ENCODE measurements at regions not wholly inside any gene's neighbourhood (a gene's known extent, or its start where the extent isn't known, plus 50 kb on each side); places are given as distances from the start of the nearest gene placed in this dataset.

- in situ Hi-C loops (cut with MboI; ENCODE audit: low sequenced_read_pairs), result no loop called here
These were observed 854.1 kb downstream of the MAT2B start for GRCh38 chr5:164359260-164360255.

DNA sequence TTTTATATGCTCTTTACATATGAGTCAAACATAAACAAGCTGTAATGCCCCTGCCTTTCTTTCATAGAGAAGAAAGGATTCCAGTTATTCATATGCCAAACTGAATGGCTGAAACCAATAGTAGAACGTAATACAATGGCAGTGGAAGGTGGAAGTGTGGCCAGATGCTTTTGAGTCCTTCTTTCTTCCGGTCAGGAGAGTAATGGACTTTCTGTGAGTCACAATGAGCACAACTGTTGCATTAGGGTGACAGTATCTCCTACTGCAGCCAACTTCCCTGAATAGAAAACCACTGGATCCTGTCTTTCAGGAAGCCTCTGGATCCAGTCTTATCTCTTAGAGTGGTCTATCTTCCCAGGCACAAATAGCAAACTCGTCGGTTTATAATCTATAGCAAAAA is 855.2 kb downstream of the MAT2B start:
- in situ Hi-C loops (cut with MboI; ENCODE audit: low sequenced_read_pairs), result no loop called here

DNA sequence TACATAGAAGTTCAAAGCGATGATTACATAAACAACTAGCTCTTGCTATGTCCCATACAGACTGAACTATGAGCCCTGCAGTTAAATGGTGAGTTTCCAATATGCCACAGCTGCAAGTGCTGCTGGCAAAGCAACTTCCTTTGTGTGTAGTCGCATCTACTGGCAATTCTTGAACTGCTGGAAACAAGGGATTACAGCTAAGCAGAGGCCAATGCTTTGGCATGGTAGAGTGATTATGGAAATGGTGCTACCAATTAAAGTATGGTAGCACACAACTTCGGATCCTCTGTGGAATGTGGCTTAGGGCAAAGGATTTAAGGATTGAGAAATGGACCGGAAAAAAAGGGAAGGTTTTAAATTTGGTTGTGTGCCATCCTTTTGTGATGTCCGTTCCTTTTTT is 856.6 kb downstream of the MAT2B start:
- in situ Hi-C loops (cut with MboI; ENCODE audit: low sequenced_read_pairs), result no loop called here

GRCh38 chr5:164362835-164363234 is 857.4 kb downstream of the MAT2B start:
- in situ Hi-C loops (cut with MboI; ENCODE audit: low sequenced_read_pairs), result no loop called here

- in situ Hi-C loops (cut with MboI; ENCODE audit: low sequenced_read_pairs), result no loop called here
These were observed 859.1 kb downstream of the MAT2B start for GRCh38 chr5:164364237-164365208.

DNA sequence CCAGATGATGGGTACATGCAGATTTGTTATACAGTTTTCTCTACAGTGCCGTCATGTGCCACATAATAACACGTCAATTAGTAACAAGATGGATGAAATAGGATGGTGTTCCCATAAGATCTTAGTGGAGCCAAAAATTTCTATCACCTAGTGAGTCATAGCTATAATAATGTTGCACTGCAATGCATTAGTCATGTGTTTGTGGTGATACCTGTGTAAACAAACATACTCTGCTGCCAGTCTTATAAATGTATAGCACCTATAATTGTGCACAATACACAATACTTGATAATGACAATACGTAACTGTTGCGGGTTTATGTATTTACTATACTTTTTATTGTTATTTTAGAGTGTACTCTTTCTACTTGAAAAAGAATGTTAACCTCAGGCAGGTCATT is 865.4 kb downstream of the MAT2B start:
- in situ Hi-C loops (cut with MboI; ENCODE audit: low sequenced_read_pairs), result no loop called here

DNA sequence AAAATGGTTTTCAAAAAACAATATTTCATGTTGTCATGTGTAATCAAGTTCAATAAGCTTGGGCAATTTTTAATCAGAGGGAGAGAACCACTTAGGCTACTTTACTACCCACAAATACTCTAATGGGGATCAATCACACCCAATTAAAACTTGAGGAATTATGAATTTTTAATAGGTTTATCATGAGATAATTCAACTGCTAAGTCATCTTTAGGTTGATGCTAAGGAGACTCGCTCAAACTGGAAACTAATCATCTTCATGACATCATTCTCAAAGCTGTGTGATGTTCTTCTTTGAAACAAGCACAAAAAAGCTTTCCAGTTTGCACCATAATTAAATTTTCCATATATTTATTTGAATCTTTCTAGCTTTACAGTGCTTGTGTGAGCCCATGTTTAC is 867.5 kb downstream of the MAT2B start:
- in situ Hi-C loops (cut with MboI; ENCODE audit: low sequenced_read_pairs), result no loop called here

DNA sequence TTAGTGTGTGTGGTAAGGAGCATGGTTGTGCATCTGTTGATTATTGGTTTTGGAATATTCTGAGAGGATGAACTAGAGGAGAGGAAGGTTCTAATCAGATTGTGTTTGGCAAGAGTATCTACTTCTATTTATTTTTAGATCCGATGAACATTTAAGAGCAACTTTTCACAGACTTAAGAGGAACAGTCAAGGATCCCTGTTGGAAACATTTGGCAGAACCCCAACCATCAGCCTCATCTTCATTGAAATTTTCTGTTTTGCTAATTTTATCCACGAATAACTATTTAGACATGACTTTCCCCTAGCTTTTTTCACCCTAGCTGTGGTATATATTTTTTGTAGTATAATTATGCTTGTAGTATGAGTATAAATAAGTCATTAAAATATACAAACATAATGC is 868.5 kb downstream of the MAT2B start:
- in situ Hi-C loops (cut with MboI; ENCODE audit: low sequenced_read_pairs), result no loop called here

DNA sequence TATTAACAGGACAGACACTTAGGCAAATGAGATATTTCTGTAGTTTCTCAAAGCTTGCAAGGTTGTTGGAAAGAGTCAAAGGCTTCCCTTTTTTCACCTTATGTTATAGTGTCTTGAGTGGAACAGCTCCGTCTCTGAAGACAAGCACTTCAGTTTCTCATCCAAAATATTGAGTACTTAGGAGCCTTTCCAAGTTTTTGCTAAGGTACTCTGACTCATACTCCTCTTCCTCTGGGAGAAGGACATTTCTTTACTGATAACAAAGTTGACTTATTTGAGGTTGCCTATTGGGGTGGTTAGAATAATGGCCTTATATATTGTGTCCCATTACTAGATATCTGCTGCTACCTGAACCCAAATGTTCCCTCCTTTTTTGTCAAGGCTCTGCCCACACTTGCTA is 869.6 kb downstream of the MAT2B start:
- in situ Hi-C loops (cut with MboI; ENCODE audit: low sequenced_read_pairs), result no loop called here

GRCh38 chr5:164376843-164377242 is 871.4 kb downstream of the MAT2B start:
- in situ Hi-C loops (cut with MboI; ENCODE audit: low sequenced_read_pairs), result no loop called here

- in situ Hi-C loops (cut with MboI; ENCODE audit: low sequenced_read_pairs), result no loop called here
These were observed 872.3 kb downstream of the MAT2B start for GRCh38 chr5:164377746-164378145.

DNA sequence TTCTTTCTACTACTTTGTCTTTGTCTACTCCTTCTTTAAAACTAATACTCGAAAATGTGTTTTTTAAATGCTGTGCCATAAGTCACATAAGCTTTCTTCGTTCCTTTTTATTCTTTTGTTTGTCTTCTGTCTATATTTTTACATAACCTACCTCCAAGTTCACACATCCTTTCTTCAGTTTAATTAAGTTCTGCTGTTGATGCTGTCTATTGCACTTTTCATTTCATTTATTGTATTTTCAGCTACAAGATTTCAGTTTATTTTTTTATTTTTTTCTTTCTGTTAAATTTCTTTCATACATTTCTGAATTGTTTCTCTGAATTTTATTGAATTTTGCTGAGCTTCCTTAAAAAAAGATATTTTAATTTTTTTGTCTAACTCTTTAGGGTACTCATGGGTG is 878.2 kb downstream of the MAT2B start:
- in situ Hi-C loops (cut with MboI; ENCODE audit: low sequenced_read_pairs), result no loop called here

GRCh38 chr5:164392531-164392930 is 887.1 kb downstream of the MAT2B start:
- in situ Hi-C loops (cut with MboI; ENCODE audit: low sequenced_read_pairs), result no loop called here

GRCh38 chr5:164394686-164395194 is 889.3 kb downstream of the MAT2B start:
- in situ Hi-C loops (cut with MboI; ENCODE audit: low sequenced_read_pairs), result no loop called here

- in situ Hi-C loops (cut with MboI; ENCODE audit: low sequenced_read_pairs), result no loop called here
These were observed 907.1 kb downstream of the MAT2B start for GRCh38 chr5:164412531-164412930.

GRCh38 chr5:164420161-164420560 is 914.7 kb downstream of the MAT2B start:
- in situ Hi-C loops (cut with MboI; ENCODE audit: low sequenced_read_pairs), result no loop called here

GRCh38 chr5:164422400-164422799 is 917.0 kb downstream of the MAT2B start:
- in situ Hi-C loops (cut with MboI; ENCODE audit: low sequenced_read_pairs), result no loop called here

DNA sequence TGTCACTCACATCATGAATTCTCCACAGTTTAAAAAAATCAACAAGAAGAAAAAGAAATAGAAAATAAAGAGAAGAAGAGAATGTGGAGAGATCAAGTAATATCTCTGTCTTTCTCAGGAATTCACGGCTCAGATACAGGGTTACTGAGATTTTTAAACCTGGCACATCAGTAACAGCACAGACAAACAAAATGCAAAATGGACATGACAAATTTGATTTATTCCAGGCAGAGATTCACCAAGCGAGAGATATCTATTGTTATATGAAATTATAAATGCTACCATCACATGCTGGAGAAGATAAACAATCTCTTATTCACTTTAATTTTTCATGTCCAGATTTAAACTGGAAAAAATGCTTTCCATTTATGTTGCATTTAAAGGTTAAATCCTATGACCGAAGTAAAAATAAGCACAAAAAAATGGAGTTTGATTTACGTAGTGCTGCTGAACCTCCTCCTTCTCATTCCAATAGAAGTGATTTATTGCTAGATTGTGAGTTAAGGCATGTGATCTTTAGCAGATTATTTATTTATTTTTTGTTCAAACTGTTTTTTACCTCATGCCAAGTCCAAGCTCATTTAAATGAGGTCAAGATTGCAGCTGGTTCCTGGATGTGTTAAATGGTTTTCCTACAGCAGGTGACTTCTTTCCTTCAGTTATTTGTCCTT is 926.4 kb downstream of the MAT2B start:
- in situ Hi-C loops (cut with MboI; ENCODE audit: low sequenced_read_pairs), result no loop called here

GRCh38 chr5:164433106-164433870 is 927.9 kb downstream of the MAT2B start:
- in situ Hi-C loops (cut with MboI; ENCODE audit: low sequenced_read_pairs), result no loop called here

DNA sequence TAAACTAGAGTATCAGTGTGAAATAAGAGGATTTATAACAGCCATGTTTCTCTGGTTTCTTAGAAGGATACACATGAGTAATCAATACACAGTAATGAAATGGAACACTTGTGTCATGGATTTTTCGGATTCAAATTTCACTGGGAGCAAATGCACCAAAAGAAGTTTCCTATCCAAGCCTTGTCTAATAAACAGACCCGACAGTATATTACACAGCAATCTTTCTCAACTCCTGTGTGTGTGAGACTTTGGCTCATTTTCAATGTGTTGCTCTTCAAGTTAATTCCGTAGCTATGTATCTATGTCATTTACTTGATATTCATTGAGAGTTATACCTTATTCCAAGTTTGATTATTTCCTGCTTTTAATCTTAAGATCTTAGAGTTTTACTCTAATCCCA is 930.2 kb downstream of the MAT2B start:
- in situ Hi-C loops (cut with MboI; ENCODE audit: low sequenced_read_pairs), result no loop called here
